Activated naive CD8-positive, alpha-beta T cell treated with anti-CD3 and anti-CD28 coated beads, Interleukin-2, amount 10 ng/mL, durations not matched to agents 7 days and 5 days (primary cell): ENCODE measurements at regions not wholly inside any gene's neighbourhood (a gene's known extent, or its start where the extent isn't known, plus 50 kb on each side); places are given as distances from the start of the nearest gene placed in this dataset.

Source experiments
- ATAC-seq: fragments of 150-1000 bp; cut with Tn5 transposase; one replicate; pipeline ENCODE4 v1.10.0; 2021; ENCODE audit warnings: low read depth, moderate library complexity
- POLR2A ChIA-PET: fragments of 350-600 bp; sonication (Branson Sonifier 250); formaldehyde crosslinking; loops from one replicate; lab custom pipeline; 2021; ENCODE audit warnings: antibody characterized with exemption; lab: Charles Lee
- DNase-seq: peaks from one replicate; pipeline ENCODE4 v3.0.0; 2021
- H3K27ac Mint-ChIP-seq: one replicate; pipeline ENCODE4 v1.8.0; 2022; ENCODE audit warnings: mild to moderate bottlenecking, mixed read lengths
- H3K27me3 Mint-ChIP-seq: one replicate; pipeline ENCODE4 v1.8.0; 2022; ENCODE audit warnings: mild to moderate bottlenecking, moderate library complexity, mixed read lengths
- H3K36me3 Mint-ChIP-seq: one replicate; pipeline ENCODE4 v1.8.0; 2021; ENCODE audit warnings: mild to moderate bottlenecking, mixed read lengths
- H3K4me1 Mint-ChIP-seq: one replicate; pipeline ENCODE4 v1.8.0; 2021; ENCODE audit warnings: mixed read lengths
- H3K4me3 Mint-ChIP-seq: one replicate; pipeline ENCODE4 v1.8.0; 2022; ENCODE audit warnings: mild to moderate bottlenecking, moderate library complexity, mixed read lengths
- H3K9me3 Mint-ChIP-seq: one replicate; pipeline ENCODE4 v1.8.0; 2021; ENCODE audit warnings: mixed read lengths
- microRNA-seq: library from miRNA; unstranded; fragments of <30 nt; microRNA quantifications from one replicate; pipeline ENCODE4 v1.2.0, GENCODE V29; 2022

- DNase-seq = no peak
- no peak for ATAC-seq
- Mint-ChIP-seq H3K36me3 (no peaks in the 10 kb centered on the region), H3K4me3 (no peak overlapping the region), H3K4me1 (peaks cover 4% of the 10 kb centered on the region), H3K9me3 (no peaks in the 10 kb centered on the region), H3K27me3 (peaks cover 34% of the 10 kb centered on the region), H3K27ac (no peak overlapping the region)
- POLR2A ChIA-PET = no interaction called here
Observed at GRCh38 chr1:199953651-199954050, 73.9 kb upstream of the NR5A2 start.

GRCh38 chr1:199954699-199955098, 72.8 kb upstream of the NR5A2 start:
- H3K4me3 Mint-ChIP-seq = no peak overlapping the region
- H3K36me3 Mint-ChIP-seq = no peaks in the 10 kb centered on the region
- POLR2A ChIA-PET = no interaction called here
- H3K27me3 Mint-ChIP-seq = peaks cover 34% of the 10 kb centered on the region
- no peaks in the 10 kb centered on the region for H3K9me3 Mint-ChIP-seq
- no peak for ATAC-seq
- H3K4me1 Mint-ChIP-seq = no peaks in the 10 kb centered on the region
- H3K27ac Mint-ChIP-seq = no peak overlapping the region
- DNase-seq = no peak

- Mint-ChIP-seq H3K27ac (no peak overlapping the region), H3K4me3 (no peak overlapping the region), H3K36me3 (no peaks in the 10 kb centered on the region), H3K27me3 (peaks cover 34% of the 10 kb centered on the region), H3K4me1 (no peaks in the 10 kb centered on the region), H3K9me3 (no peaks in the 10 kb centered on the region)
- POLR2A ChIA-PET = no interaction called here
- ATAC-seq (no peak), DNase-seq (no peak)
Observed at GRCh38 chr1:199955235-199955634, 72.3 kb upstream of the NR5A2 start.

- Mint-ChIP-seq H3K4me1 (no peaks in the 10 kb centered on the region), H3K4me3 (no peak overlapping the region), H3K9me3 (no peaks in the 10 kb centered on the region), H3K27ac (no peak overlapping the region), H3K36me3 (no peaks in the 10 kb centered on the region), H3K27me3 (peaks cover 38% of the 10 kb centered on the region)
- POLR2A ChIA-PET = no interaction called here
- no peak for DNase-seq
- ATAC-seq = no peak
Observed at GRCh38 chr1:199956005-199956404, 71.5 kb upstream of the NR5A2 start.

- POLR2A ChIA-PET = no interaction called here
- Mint-ChIP-seq H3K27me3 (peaks cover 25% of the 10 kb centered on the region), H3K27ac (no peak overlapping the region), H3K36me3 (no peaks in the 10 kb centered on the region), H3K9me3 (no peaks in the 10 kb centered on the region), H3K4me3 (no peak overlapping the region), H3K4me1 (no peaks in the 10 kb centered on the region)
- no peak for ATAC-seq
- DNase-seq = no peak
Observed at GRCh38 chr1:199959033-199959774, 68.3 kb upstream of the NR5A2 start.

- peaks cover 20% of the 10 kb centered on the region for H3K27me3 Mint-ChIP-seq
- no peaks in the 10 kb centered on the region for H3K36me3 Mint-ChIP-seq
- no peaks in the 10 kb centered on the region for H3K9me3 Mint-ChIP-seq
- no peak overlapping the region for H3K4me3 Mint-ChIP-seq
- ATAC-seq = no peak
- no peaks in the 10 kb centered on the region for H3K4me1 Mint-ChIP-seq
- no peak overlapping the region for H3K27ac Mint-ChIP-seq
- POLR2A ChIA-PET = no interaction called here
- DNase-seq = no peak
Observed at GRCh38 chr1:199959775-199960110, 67.8 kb upstream of the NR5A2 start.

- Mint-ChIP-seq H3K9me3 (no peaks in the 10 kb centered on the region), H3K27ac (no peak overlapping the region), H3K4me3 (no peak overlapping the region), H3K36me3 (no peaks in the 10 kb centered on the region), H3K27me3 (peaks cover 20% of the 10 kb centered on the region), H3K4me1 (no peaks in the 10 kb centered on the region)
- DNase-seq (no peak), ATAC-seq (no peak)
- POLR2A ChIA-PET = no interaction called here
Observed at GRCh38 chr1:199970125-199970524, 57.4 kb upstream of the NR5A2 start.

GRCh38 chr1:199976496-199977144, 50.9 kb upstream of the NR5A2 start:
- DNase-seq = no peak
- Mint-ChIP-seq H3K27ac (no peak overlapping the region), H3K9me3 (no peaks in the 10 kb centered on the region), H3K27me3 (peaks cover 19% of the 10 kb centered on the region), H3K4me1 (no peaks in the 10 kb centered on the region), H3K4me3 (no peak overlapping the region), H3K36me3 (no peaks in the 10 kb centered on the region)
- ATAC-seq = no peak
- POLR2A ChIA-PET = no interaction called here

Small RNA genes in the stretch of these regions (microRNA-seq; reads per million reads assigned to microRNA genes)
- gene MIR181A1 = 2,822 reads per million, percentile 86 among the genes with 10 or more reads in this experiment
- gene MIR181B1 = 37.9 reads per million, percentile 40 among the genes with 10 or more reads in this experiment
